Endodermal cell (in vitro differentiated cells): ENCODE measurements at regions not wholly inside any gene's neighbourhood (a gene's known extent, or its start where the extent isn't known, plus 50 kb on each side); places are given as distances from the start of the nearest gene placed in this dataset.

Experiments used
- DNase-seq: peaks from one replicate; pipeline ENCODE4 v3.0.0-alpha.2; 2017
- H3K27ac ChIP-seq: 2 replicates; pipeline ENCODE4 v1.5.1; 2013; ENCODE audit warnings: mild to moderate bottlenecking, low read depth, low read length, moderate library complexity
- H3K27me3 ChIP-seq: 2 replicates; pipeline ENCODE4 v1.6.1; 2013; ENCODE audit warnings: mild to moderate bottlenecking, low read length, moderate library complexity; ENCODE audit not compliant: insufficient read depth, control insufficient read depth, poor library complexity, severe bottlenecking
- H3K36me3 ChIP-seq: 2 replicates; pipeline ENCODE4 v1.7.0; 2013; ENCODE audit warnings: mild to moderate bottlenecking, low read length, moderate library complexity; ENCODE audit not compliant: control insufficient read depth, insufficient read depth
- H3K4me1 ChIP-seq: one replicate; pipeline ENCODE4 v1.7.0; 2013; ENCODE audit warnings: low read length; ENCODE audit not compliant: control insufficient read depth, insufficient read depth
- H3K4me3 ChIP-seq: 2 replicates; pipeline ENCODE4 v1.5.1; 2013; ENCODE audit warnings: mild to moderate bottlenecking, low read length, moderate library complexity
- H3K9ac ChIP-seq: 2 replicates; pipeline ENCODE4 v1.6.1; 2013; ENCODE audit warnings: mild to moderate bottlenecking, low read length, moderate library complexity; ENCODE audit not compliant: poor library complexity, severe bottlenecking; ENCODE audit errors: extremely low read depth
- H3K9me3 ChIP-seq: 2 replicates; pipeline ENCODE4 v1.6.1; 2013; ENCODE audit warnings: mild to moderate bottlenecking, low read length, moderate library complexity; ENCODE audit not compliant: control insufficient read depth
- H3K27ac Mint-ChIP-seq: 2 replicates; pipeline ENCODE4 v1.8.0; 2020; ENCODE audit warnings: mixed read lengths
- H3K27me3 Mint-ChIP-seq: 2 replicates; pipeline ENCODE4 v1.8.0; 2021; ENCODE audit warnings: mild to moderate bottlenecking, mixed read lengths; ENCODE audit not compliant: insufficient read depth
- H3K36me3 Mint-ChIP-seq: 2 replicates; pipeline ENCODE4 v1.8.0; 2020; ENCODE audit warnings: low read depth, mixed read lengths
- H3K4me1 Mint-ChIP-seq: 2 replicates; pipeline ENCODE4 v1.8.0; 2020; ENCODE audit warnings: mixed read lengths
- H3K4me3 Mint-ChIP-seq: 2 replicates; pipeline ENCODE4 v1.8.0; 2020; ENCODE audit warnings: mild to moderate bottlenecking, moderate library complexity, mixed read lengths
- H3K9me3 Mint-ChIP-seq: 2 replicates; pipeline ENCODE4 v1.8.0; 2020; ENCODE audit warnings: mild to moderate bottlenecking, mixed read lengths
- CTCF ChIP-seq: fragments of 200-600 bp; sonication (generic); conservative IDR thresholded peaks from 2 replicates; pipeline ENCODE4 v1.5.0; 2021; ENCODE audit warnings: antibody characterized with exemption, mild to moderate bottlenecking
- WGBS, 2 experiments: methylation state at CpG; one replicate each; pipeline versions ENCODE4 v1.1.5 to v1.1.7; 2013; ENCODE audit warnings: missing lambda C conversion rate in 2 of 2, mixed read lengths in 1 of 2; ENCODE audit not compliant: insufficient coverage in 1 of 2, insufficient read length in 1 of 2; 5-methylcytosine and 5-hydroxymethylcytosine counted together

- Mint-ChIP-seq H3K36me3 (no peaks in the 10 kb centered on the region), H3K27ac (no peak overlapping the region), H3K9me3 (no peaks in the 10 kb centered on the region), H3K4me3 (no peak overlapping the region), H3K4me1 (peaks cover 19% of the 10 kb centered on the region), H3K27me3 (peaks cover 13% of the 10 kb centered on the region)
- TF ChIP-seq CTCF, result no peak
- H3K4me3 ChIP-seq, result no peak overlapping the region
- no peaks in the 10 kb centered on the region for H3K9me3 ChIP-seq
- H3K4me1 ChIP-seq, result no peaks in the 10 kb centered on the region
- H3K9ac ChIP-seq, result no peak overlapping the region
- H3K27me3 ChIP-seq, result peaks cover 4% of the 10 kb centered on the region
- H3K36me3 ChIP-seq, result no peaks in the 10 kb centered on the region
- WGBS, 2 experiments, result 92 to 95% methylated on average over 17 to 26 of the region's 26 CpGs
- DNase-seq, result peak; percentile 32
- no peak overlapping the region for H3K27ac ChIP-seq
Observed at GRCh38 chr11:134515081-134515960, 103.3 kb upstream of the B3GAT1 start.

GRCh38 chr11:134514354-134514951, 102.4 kb upstream of the B3GAT1 start:
- no peak overlapping the region for H3K4me3 Mint-ChIP-seq
- H3K9me3 ChIP-seq, result no peaks in the 10 kb centered on the region
- H3K27me3 ChIP-seq, result no peaks in the 10 kb centered on the region
- no peak for TF ChIP-seq CTCF
- no peak overlapping the region for H3K4me3 ChIP-seq
- H3K9ac ChIP-seq, result no peak overlapping the region
- no peaks in the 10 kb centered on the region for H3K9me3 Mint-ChIP-seq
- no peak overlapping the region for H3K27ac Mint-ChIP-seq
- no peaks in the 10 kb centered on the region for H3K36me3 Mint-ChIP-seq
- 86 to 100% methylated on average over 1 to 10 of the region's 10 CpGs for WGBS, 2 experiments
- H3K27me3 Mint-ChIP-seq, result peaks cover 13% of the 10 kb centered on the region
- H3K27ac ChIP-seq, result no peak overlapping the region
- peak; percentile 44 for DNase-seq
- no peaks in the 10 kb centered on the region for H3K36me3 ChIP-seq
- no peaks in the 10 kb centered on the region for H3K4me1 ChIP-seq
- peaks cover 19% of the 10 kb centered on the region for H3K4me1 Mint-ChIP-seq

GRCh38 chr11:134513585-134514120, 101.6 kb upstream of the B3GAT1 start:
- H3K27ac ChIP-seq, result no peak overlapping the region
- H3K4me1 Mint-ChIP-seq, result peaks cover 19% of the 10 kb centered on the region
- H3K9me3 Mint-ChIP-seq, result no peaks in the 10 kb centered on the region
- H3K36me3 ChIP-seq, result no peaks in the 10 kb centered on the region
- peaks cover 13% of the 10 kb centered on the region for H3K27me3 Mint-ChIP-seq
- no peak overlapping the region for H3K9ac ChIP-seq
- no peaks in the 10 kb centered on the region for H3K36me3 Mint-ChIP-seq
- no peaks in the 10 kb centered on the region for H3K9me3 ChIP-seq
- no peak overlapping the region for H3K4me3 ChIP-seq
- DNase-seq, result peak; percentile 37
- no peak overlapping the region for H3K27ac Mint-ChIP-seq
- no peaks in the 10 kb centered on the region for H3K27me3 ChIP-seq
- WGBS, 2 experiments, result 93 to 94% methylated on average over 13 to 18 of the region's 18 CpGs
- no peak overlapping the region for H3K4me3 Mint-ChIP-seq
- TF ChIP-seq CTCF, result no peak
- H3K4me1 ChIP-seq, result no peaks in the 10 kb centered on the region
